CD14-positive monocyte (primary cell): ENCODE measurements at regions not wholly inside any gene's neighbourhood (a gene's known extent, or its start where the extent isn't known, plus 50 kb on each side); places are given as distances from the start of the nearest gene placed in this dataset.
A peak's percentile ranks its signal among the peaks of the same experiment; 100 is the strongest.

Experiments
- DNase-seq, 3 donors: peaks; one replicate each; pipeline ENCODE4 v3.0.0-alpha.2; 2011 to 2022
- H2AFZ ChIP-seq: 2 replicates; pipeline ENCODE4 v1.6.0; 2012; ENCODE audit warnings: mild to moderate bottlenecking, low read depth, low read length, inconsistent platforms; ENCODE audit not compliant: insufficient read depth, poor library complexity, severe bottlenecking
- H3K27ac ChIP-seq, 2 donors: 1 replicate in 1 of 2; 2 replicates in 1 of 2; pipeline ENCODE4 v1.5.1; 2012 to 2013; ENCODE audit warnings: low read length in 2 of 2, control low read depth in 1 of 2, inconsistent platforms in 1 of 2, low read depth in 1 of 2, mild to moderate bottlenecking in 1 of 2
- H3K27me3 ChIP-seq, 2 donors: one replicate each; pipeline versions ENCODE4 v1.6.0 to v1.6.1; 2011 to 2013; ENCODE audit warnings: low read length in 2 of 2; ENCODE audit not compliant: control insufficient read depth in 2 of 2, insufficient read depth in 2 of 2
- H3K36me3 ChIP-seq, 2 donors: replicated peaks in 1 of 2; 1 replicate in 1 of 2; 2 replicates in 1 of 2; pipeline versions ENCODE4 v1.5.1 to v1.6.1; 2012 to 2013; ENCODE audit warnings: low read length in 2 of 2, control low read depth in 1 of 2, inconsistent platforms in 1 of 2, mild to moderate bottlenecking in 1 of 2; ENCODE audit not compliant: insufficient read depth in 2 of 2, control insufficient read depth in 1 of 2
- H3K4me1 ChIP-seq, 2 donors: 1 replicate in 1 of 2; 2 replicates in 1 of 2; pipeline versions ENCODE4 v1.5.1 to v1.6.1; 2012 to 2013; ENCODE audit warnings: low read length in 2 of 2, control low read depth in 1 of 2, inconsistent platforms in 1 of 2, mild to moderate bottlenecking in 1 of 2, moderate library complexity in 1 of 2; ENCODE audit not compliant: insufficient read depth in 2 of 2, control insufficient read depth in 1 of 2
- H3K4me2 ChIP-seq: replicated peaks from 2 replicates; pipeline ENCODE3; 2012; ENCODE audit warnings: low read length, moderate library complexity, mild to moderate bottlenecking; ENCODE audit not compliant: poor library complexity, severe bottlenecking; ENCODE audit errors: extremely low read depth
- H3K4me3 ChIP-seq, 3 experiments: fragments of 200-600 bp in 1 of 3; sonication (generic) in 1 of 3; replicated peaks in 1 of 3; 1 replicate in 2 of 3; 2 replicates in 1 of 3; pipeline ENCODE4 v1.5.1; 2011 to 2013; ENCODE audit warnings: low read length in 3 of 3, mild to moderate bottlenecking in 3 of 3, control low read depth in 2 of 3, low read depth in 2 of 3, inconsistent platforms in 1 of 3, moderate library complexity in 1 of 3
- H3K79me2 ChIP-seq: 2 replicates; pipeline ENCODE4 v1.6.0; 2012; ENCODE audit warnings: mild to moderate bottlenecking, control low read depth, inconsistent platforms, low read length, moderate library complexity; ENCODE audit not compliant: insufficient read depth
- H3K9ac ChIP-seq: 2 replicates; pipeline ENCODE4 v1.6.0; 2017; ENCODE audit warnings: low read length, mild to moderate bottlenecking; ENCODE audit not compliant: insufficient read depth, poor library complexity, severe bottlenecking
- H3K9me3 ChIP-seq, 2 donors: replicated peaks in 1 of 2; 1 replicate in 1 of 2; 2 replicates in 1 of 2; pipeline versions ENCODE4 v1.5.1 to v1.6.1; 2012 to 2013; ENCODE audit warnings: low read length in 2 of 2, control low read depth in 1 of 2; ENCODE audit not compliant: control insufficient read depth in 1 of 2, insufficient read depth in 1 of 2
- H4K20me1 ChIP-seq: 2 replicates; pipeline ENCODE4 v1.6.0; 2012; ENCODE audit warnings: mild to moderate bottlenecking, low read length, control low read depth, moderate library complexity; ENCODE audit not compliant: insufficient read depth
- H3K27ac Mint-ChIP-seq, 7 donors: one replicate each; pipeline ENCODE4 v1.8.0; 2020; ENCODE audit warnings: mild to moderate bottlenecking in 7 of 7, mixed read lengths in 7 of 7, moderate library complexity in 6 of 7, inconsistent platforms in 2 of 7
- H3K27me3 Mint-ChIP-seq, 3 donors: one replicate each; pipeline ENCODE4 v1.8.0; 2021 to 2022; ENCODE audit warnings: low read depth in 3 of 3, mild to moderate bottlenecking in 3 of 3, mixed read lengths in 3 of 3, moderate library complexity in 3 of 3, inconsistent platforms in 1 of 3
- H3K36me3 Mint-ChIP-seq, 2 donors: one replicate each; pipeline ENCODE4 v1.8.0; 2020; ENCODE audit warnings: mixed read lengths in 2 of 2, inconsistent platforms in 1 of 2, mild to moderate bottlenecking in 1 of 2
- H3K4me1 Mint-ChIP-seq: one replicate; pipeline ENCODE4 v1.8.0; 2020; ENCODE audit warnings: mild to moderate bottlenecking, mixed read lengths
- H3K4me3 Mint-ChIP-seq, 2 donors: one replicate each; pipeline ENCODE4 v1.8.0; 2020; ENCODE audit warnings: mild to moderate bottlenecking in 2 of 2, mixed read lengths in 2 of 2, moderate library complexity in 1 of 2
- H3K9me3 Mint-ChIP-seq, 7 donors: one replicate each; pipeline ENCODE4 v1.8.0; 2020 to 2022; ENCODE audit warnings: mixed read lengths in 7 of 7, mild to moderate bottlenecking in 6 of 7, moderate library complexity in 6 of 7, inconsistent platforms in 2 of 7
- CTCF ChIP-seq: fragments of 200-600 bp; IDR thresholded peaks from one replicate; pipeline ENCODE4 v1.8.0; 2022; ENCODE audit warnings: antibody characterized with exemption, mild to moderate bottlenecking
- WGBS: methylation state at CpG from one replicate; pipeline ENCODE4 v1.1.5; 2013; ENCODE audit warnings: missing lambda C conversion rate; ENCODE audit not compliant: insufficient coverage; 5-methylcytosine and 5-hydroxymethylcytosine counted together
- intact Hi-C, 2 donors: fragments of 100-400 bp; cut with micrococcal nuclease; formaldehyde crosslinking; loops; one replicate each; pipeline versions ENCODE4 v1.15.0 to v1.15.1; 2023

GRCh38 chr6:156508923-156509322 lies 268.3 kb upstream of the ARID1B start:
- no peaks in the 10 kb centered on the region for H3K27me3 ChIP-seq
- intact Hi-C loops: no loop called here
- H3K36me3 Mint-ChIP-seq: no peaks in the 10 kb centered on the region
- no peak overlapping the region for H2AFZ ChIP-seq
- no peak overlapping the region for H3K27ac ChIP-seq
- H3K4me1 ChIP-seq: no peaks in the 10 kb centered on the region
- peak overlapping the region in 1 of 2 donors; percentile 14 for H3K4me3 Mint-ChIP-seq
- H3K27ac Mint-ChIP-seq: no peak overlapping the region
- DNase-seq: peak in 2 of 3 donors; percentile 1 to 10
- no peaks in the 10 kb centered on the region for H3K9me3 ChIP-seq
- no peaks in the 10 kb centered on the region for H3K36me3 ChIP-seq
- WGBS: 7% methylated on average over 5 of the region's 6 CpGs
- no peak overlapping the region for H3K4me3 ChIP-seq
- H3K79me2 ChIP-seq: no peaks in the 10 kb centered on the region
- H3K4me1 Mint-ChIP-seq: peaks cover 9% of the 10 kb centered on the region
- H3K4me2 ChIP-seq: no peak overlapping the region
- no peaks in the 10 kb centered on the region for H4K20me1 ChIP-seq
- no peak for TF ChIP-seq CTCF
- H3K9ac ChIP-seq: no peak overlapping the region
- peaks cover 0 to 6% (median 0%) of the 10 kb centered on the region in 3 donors for H3K27me3 Mint-ChIP-seq
- H3K9me3 Mint-ChIP-seq: peaks cover 0 to 2% (median 0%) of the 10 kb centered on the region in 7 donors

- no peak overlapping the region for H3K27ac ChIP-seq
- H3K9me3 ChIP-seq: no peaks in the 10 kb centered on the region
- H2AFZ ChIP-seq: no peak overlapping the region
- Mint-ChIP-seq H3K36me3 (no peaks in the 10 kb centered on the region), H3K4me3 (no peak overlapping the region), H3K27me3 (peaks cover 0 to 6% (median 0%) of the 10 kb centered on the region in 3 donors), H3K27ac (no peak overlapping the region), H3K4me1 (peaks cover 9% of the 10 kb centered on the region), H3K9me3 (peaks cover 0 to 4% (median 0%) of the 10 kb centered on the region in 7 donors)
- H3K36me3 ChIP-seq: no peaks in the 10 kb centered on the region
- H4K20me1 ChIP-seq: no peaks in the 10 kb centered on the region
- WGBS: 100% methylated on average over 2 of the region's 5 CpGs
- H3K9ac ChIP-seq: no peak overlapping the region
- no peaks in the 10 kb centered on the region for H3K4me1 ChIP-seq
- no peak overlapping the region for H3K4me3 ChIP-seq
- H3K4me2 ChIP-seq: no peak overlapping the region
- no peak for DNase-seq
- H3K27me3 ChIP-seq: no peaks in the 10 kb centered on the region
- intact Hi-C loops: no loop called here
- TF ChIP-seq CTCF: no peak
- H3K79me2 ChIP-seq: no peaks in the 10 kb centered on the region
Measured at GRCh38 chr6:156508126-156508525, 269.1 kb upstream of the ARID1B start.
